Left hindlimb (tissue), 1 donor: ENCODE measurements at regions not wholly inside any gene's neighbourhood (a gene's known extent, or its start where the extent isn't known, plus 50 kb on each side); places are given as distances from the start of the nearest gene placed in this dataset.
"Not testable (repeated sequence)": the region's sequence is repeated elsewhere in the genome, so short reads cannot be mapped to it uniquely, and the experiment has no call there.

ENCODE experiments used
- DNase-seq: peaks from one replicate; pipeline ENCODE4 v3.0.0-alpha.2; 2018

- no peak for DNase-seq
These were observed 165.1 kb downstream of the PLK2 start for GRCh38 chr5:58294598-58295305.

GRCh38 chr5:58288275-58288674 lies 171.6 kb downstream of the PLK2 start:
- not testable (repeated sequence) for DNase-seq

- DNase-seq, result no peak
These were observed 173.1 kb downstream of the PLK2 start for GRCh38 chr5:58286741-58287140.

GRCh38 chr5:58285900-58286299 lies 174.0 kb downstream of the PLK2 start:
- DNase-seq, result no peak

- no peak for DNase-seq
These were observed 175.0 kb downstream of the PLK2 start for GRCh38 chr5:58284886-58285285.

GRCh38 chr5:58281189-58281588 lies 178.7 kb downstream of the PLK2 start:
- no peak for DNase-seq

- DNase-seq, result no peak
These were observed 180.6 kb downstream of the PLK2 start for GRCh38 chr5:58279259-58279658.

- no peak for DNase-seq
These were observed 183.5 kb downstream of the PLK2 start for GRCh38 chr5:58276431-58276830.

- no peak for DNase-seq
These were observed 184.4 kb downstream of the PLK2 start for GRCh38 chr5:58275516-58275915.

GRCh38 chr5:58274191-58274590 lies 185.7 kb downstream of the PLK2 start:
- DNase-seq, result no peak

GRCh38 chr5:58273711-58274110 lies 186.2 kb downstream of the PLK2 start:
- no peak for DNase-seq

GRCh38 chr5:58268268-58268667 lies 191.6 kb downstream of the PLK2 start:
- DNase-seq, result no peak

- no peak for DNase-seq
These were observed 193.5 kb downstream of the PLK2 start for GRCh38 chr5:58266402-58266801.

GRCh38 chr5:58265246-58265930 lies 194.5 kb downstream of the PLK2 start:
- DNase-seq, result no peak

- peak; percentile 43 for DNase-seq
These were observed 195.6 kb downstream of the PLK2 start for GRCh38 chr5:58264276-58264675.

GRCh38 chr5:58263296-58263695 lies 196.6 kb downstream of the PLK2 start:
- no peak for DNase-seq

GRCh38 chr5:58262226-58262625 lies 197.7 kb downstream of the PLK2 start:
- DNase-seq, result no peak

- DNase-seq, result no peak
These were observed 198.3 kb downstream of the PLK2 start for GRCh38 chr5:58261605-58262004.

GRCh38 chr5:58260243-58260642 lies 199.6 kb downstream of the PLK2 start:
- DNase-seq, result no peak

GRCh38 chr5:58259685-58260152 lies 200.2 kb downstream of the PLK2 start:
- no peak for DNase-seq

GRCh38 chr5:58258984-58259684 lies 200.8 kb downstream of the PLK2 start:
- no peak for DNase-seq

GRCh38 chr5:58255970-58256369 lies 203.9 kb downstream of the PLK2 start:
- DNase-seq, result no peak

GRCh38 chr5:58255386-58255785 lies 204.5 kb downstream of the PLK2 start:
- DNase-seq, result no peak

- DNase-seq, result no peak
These were observed 211.7 kb downstream of the PLK2 start for GRCh38 chr5:58248221-58248620.
